ENCODE measurements at regions not wholly inside any gene's neighbourhood (a gene's known extent, or its start where the extent isn't known, plus 50 kb on each side); places are given as distances from the start of the nearest gene placed in this dataset.
A peak's percentile ranks its signal among the peaks of the same experiment; 100 is the strongest.

- Mint-ChIP-seq H3K4me3 (ENCODE audit: unreplicated experiment) (peak overlapping the region; percentile 58), H3K9me3 (ENCODE audit: unreplicated experiment) (no peaks in the 10 kb centered on the region), H3K36me3 (ENCODE audit: low read depth, unreplicated experiment) (no peaks in the 10 kb centered on the region), H3K4me1 (ENCODE audit: unreplicated experiment) (peaks cover 69% of the 10 kb centered on the region), H3K27ac (ENCODE audit: unreplicated experiment) (peak overlapping the region; percentile 96), H3K27me3 (ENCODE audit: unreplicated experiment) (peaks cover 19% of the 10 kb centered on the region)
- peak; percentile 74 for DNase-seq (ENCODE audit: low spot score)
- no peak for TF ChIP-seq CTCF (IDR thresholded peaks at IDR 0.05; ENCODE audit: unreplicated experiment)
Measured at GRCh38 chr1:234918181-234918841, 210.3 kb downstream of the TOMM20 start.

- Mint-ChIP-seq H3K4me1 (ENCODE audit: unreplicated experiment) (peaks cover 73% of the 10 kb centered on the region), H3K9me3 (ENCODE audit: unreplicated experiment) (no peaks in the 10 kb centered on the region), H3K4me3 (ENCODE audit: unreplicated experiment) (no peak overlapping the region), H3K36me3 (ENCODE audit: low read depth, unreplicated experiment) (no peaks in the 10 kb centered on the region), H3K27ac (ENCODE audit: unreplicated experiment) (peak overlapping the region; percentile 96), H3K27me3 (ENCODE audit: unreplicated experiment) (peaks cover 19% of the 10 kb centered on the region)
- TF ChIP-seq CTCF (IDR thresholded peaks at IDR 0.05; ENCODE audit: unreplicated experiment) = no peak
- DNase-seq (ENCODE audit: low spot score) = no peak
Measured at GRCh38 chr1:234917495-234918180, 211.0 kb downstream of the TOMM20 start.

- H3K4me1 Mint-ChIP-seq (ENCODE audit: unreplicated experiment) = peaks cover 77% of the 10 kb centered on the region
- H3K27me3 Mint-ChIP-seq (ENCODE audit: unreplicated experiment) = peaks cover 18% of the 10 kb centered on the region
- no peaks in the 10 kb centered on the region for H3K36me3 Mint-ChIP-seq (ENCODE audit: low read depth, unreplicated experiment)
- no peak for TF ChIP-seq CTCF (IDR thresholded peaks at IDR 0.05; ENCODE audit: unreplicated experiment)
- no peaks in the 10 kb centered on the region for H3K9me3 Mint-ChIP-seq (ENCODE audit: unreplicated experiment)
- H3K27ac Mint-ChIP-seq (ENCODE audit: unreplicated experiment) = peak overlapping the region; percentile 96
- DNase-seq (ENCODE audit: low spot score) = no peak
- H3K4me3 Mint-ChIP-seq (ENCODE audit: unreplicated experiment) = no peak overlapping the region
Measured at GRCh38 chr1:234916840-234917239, 211.8 kb downstream of the TOMM20 start.

GRCh38 chr1:234915924-234916675 lies 212.5 kb downstream of the TOMM20 start:
- no peak for DNase-seq (ENCODE audit: low spot score)
- H3K27me3 Mint-ChIP-seq (ENCODE audit: unreplicated experiment) = peaks cover 15% of the 10 kb centered on the region
- no peak for TF ChIP-seq CTCF (IDR thresholded peaks at IDR 0.05; ENCODE audit: unreplicated experiment)
- H3K4me1 Mint-ChIP-seq (ENCODE audit: unreplicated experiment) = peaks cover 77% of the 10 kb centered on the region
- peak overlapping the region; percentile 86 for H3K27ac Mint-ChIP-seq (ENCODE audit: unreplicated experiment)
- no peaks in the 10 kb centered on the region for H3K36me3 Mint-ChIP-seq (ENCODE audit: low read depth, unreplicated experiment)
- H3K4me3 Mint-ChIP-seq (ENCODE audit: unreplicated experiment) = no peak overlapping the region
- H3K9me3 Mint-ChIP-seq (ENCODE audit: unreplicated experiment) = no peaks in the 10 kb centered on the region
